Right atrium auricular region (tissue), 2 donors: ENCODE measurements at regions not wholly inside any gene's neighbourhood (a gene's known extent, or its start where the extent isn't known, plus 50 kb on each side); places are given as distances from the start of the nearest gene placed in this dataset.

Source experiments
- DNase-seq: peaks from one replicate; pipeline ENCODE4 v3.0.0-alpha.2; 2019; ENCODE audit warnings: low spot score
- H3K27ac ChIP-seq, 2 donors: fragments of 200-600 bp; sonication (generic); 1 replicate in 1 of 2; 2 replicates in 1 of 2; pipeline ENCODE4 v1.5.1; 2016 to 2019
- H3K27me3 ChIP-seq, 2 donors: fragments of 200-600 bp; sonication (generic); one replicate each; pipeline versions ENCODE4 v1.5.1 to v1.6.0; 2017 to 2019
- H3K36me3 ChIP-seq: fragments of 200-600 bp; sonication (generic); one replicate; pipeline ENCODE4 v1.5.1; 2016
- H3K4me1 ChIP-seq, 2 donors: fragments of 200-600 bp; sonication (generic); one replicate each; pipeline versions ENCODE4 v1.5.1 to v1.6.0; 2017 to 2019
- H3K4me3 ChIP-seq, 2 donors: fragments of 200-600 bp; sonication (generic); 1 replicate in 1 of 2; 2 replicates in 1 of 2; pipeline ENCODE4 v1.5.1; 2017 to 2019; ENCODE audit warnings: mild to moderate bottlenecking in 1 of 2, moderate library complexity in 1 of 2
- H3K9me3 ChIP-seq, 2 donors: fragments of 200-600 bp; sonication (generic); one replicate each; pipeline ENCODE4 v1.5.1; 2019
- CTCF ChIP-seq, 2 donors: fragments of 200-600 bp; sonication (generic); IDR thresholded peaks; one replicate each; pipeline ENCODE4 v1.5.1; 2019; ENCODE audit warnings: antibody characterized with exemption in 2 of 2

- H3K4me1 ChIP-seq = no peaks in the 10 kb centered on the region
- peaks cover 0 to 4% of the 10 kb centered on the region in 2 donors for H3K9me3 ChIP-seq
- no peak for TF ChIP-seq CTCF (IDR thresholded peaks at IDR 0.05)
- H3K36me3 ChIP-seq = no peaks in the 10 kb centered on the region
- H3K4me3 ChIP-seq = no peak overlapping the region
- no peak for DNase-seq
- no peaks in the 10 kb centered on the region for H3K27me3 ChIP-seq
- no peak overlapping the region for H3K27ac ChIP-seq
Observed at GRCh38 chr10:107502229-107502985, 337.9 kb upstream of the SORCS1 start.

GRCh38 chr10:107498983-107499382 lies 334.5 kb upstream of the SORCS1 start:
- Histone ChIP-seq H3K27ac (no peak overlapping the region), H3K27me3 (no peaks in the 10 kb centered on the region), H3K4me3 (no peak overlapping the region), H3K4me1 (no peaks in the 10 kb centered on the region), H3K36me3 (no peaks in the 10 kb centered on the region), H3K9me3 (peaks cover 0 to 3% of the 10 kb centered on the region in 2 donors)
- no peak for TF ChIP-seq CTCF (IDR thresholded peaks at IDR 0.05)
- no peak for DNase-seq

- Histone ChIP-seq H3K4me3 (no peak overlapping the region), H3K4me1 (no peaks in the 10 kb centered on the region), H3K27ac (no peak overlapping the region), H3K36me3 (no peaks in the 10 kb centered on the region), H3K27me3 (no peaks in the 10 kb centered on the region), H3K9me3 (no peaks in the 10 kb centered on the region)
- no peak for TF ChIP-seq CTCF (IDR thresholded peaks at IDR 0.05)
- no peak for DNase-seq
Observed at GRCh38 chr10:107497024-107497423, 332.5 kb upstream of the SORCS1 start.

- Histone ChIP-seq H3K27me3 (no peaks in the 10 kb centered on the region), H3K27ac (no peak overlapping the region), H3K4me3 (no peak overlapping the region), H3K4me1 (no peaks in the 10 kb centered on the region), H3K9me3 (no peaks in the 10 kb centered on the region), H3K36me3 (no peaks in the 10 kb centered on the region)
- no peak for DNase-seq
- TF ChIP-seq CTCF (IDR thresholded peaks at IDR 0.05) = no peak
Observed at GRCh38 chr10:107496594-107496993, 332.1 kb upstream of the SORCS1 start.

- no peak overlapping the region for H3K4me3 ChIP-seq
- H3K9me3 ChIP-seq = no peaks in the 10 kb centered on the region
- no peaks in the 10 kb centered on the region for H3K27me3 ChIP-seq
- no peak for DNase-seq
- no peak overlapping the region for H3K27ac ChIP-seq
- no peaks in the 10 kb centered on the region for H3K36me3 ChIP-seq
- H3K4me1 ChIP-seq = no peaks in the 10 kb centered on the region
- no peak for TF ChIP-seq CTCF (IDR thresholded peaks at IDR 0.05)
Observed at GRCh38 chr10:107492389-107492788, 327.9 kb upstream of the SORCS1 start.

GRCh38 chr10:107490389-107490788 lies 325.9 kb upstream of the SORCS1 start:
- Histone ChIP-seq H3K36me3 (no peaks in the 10 kb centered on the region), H3K27ac (no peak overlapping the region), H3K9me3 (no peaks in the 10 kb centered on the region), H3K27me3 (no peaks in the 10 kb centered on the region), H3K4me3 (no peak overlapping the region), H3K4me1 (no peaks in the 10 kb centered on the region)
- TF ChIP-seq CTCF (IDR thresholded peaks at IDR 0.05) = no peak
- no peak for DNase-seq
